Transverse colon (tissue), 4 donors: ENCODE measurements at regions not wholly inside any gene's neighbourhood (a gene's known extent, or its start where the extent isn't known, plus 50 kb on each side); places are given as distances from the start of the nearest gene placed in this dataset.

Experiments
- DNase-seq: peaks from one replicate; pipeline ENCODE4 v3.0.0-alpha.2; 2019
- H3K27ac ChIP-seq, 4 donors: fragments of 200-600 bp; sonication (generic); 2 replicates each; pipeline ENCODE4 v1.5.1; 2016 to 2018; ENCODE audit warnings: inconsistent platforms in 4 of 4
- H3K27me3 ChIP-seq: fragments of 200-600 bp; sonication (generic); 2 replicates; pipeline ENCODE4 v1.5.1; 2017; ENCODE audit warnings: inconsistent platforms
- H3K36me3 ChIP-seq, 4 donors: fragments of 200-600 bp; sonication (generic); 2 replicates each; pipeline ENCODE4 v1.5.1; 2017 to 2019; ENCODE audit warnings: inconsistent platforms in 4 of 4
- H3K4me1 ChIP-seq, 4 donors: fragments of 200-600 bp; sonication (generic); 2 replicates each; pipeline ENCODE4 v1.5.1; 2017 to 2020; ENCODE audit warnings: inconsistent platforms in 4 of 4
- H3K4me3 ChIP-seq, 4 donors: fragments of 200-600 bp; sonication (generic); 1 replicate in 1 of 4; 2 replicates in 3 of 4; pipeline versions ENCODE4 v1.5.1 to v1.6.1; 2017 to 2019; ENCODE audit warnings: inconsistent platforms in 4 of 4
- H3K9me3 ChIP-seq, 2 donors: fragments of 200-600 bp; sonication (generic); 2 replicates each; pipeline ENCODE4 v1.5.1; 2017 to 2019; ENCODE audit warnings: inconsistent platforms in 2 of 2
- EP300 ChIP-seq: sonication (generic); formaldehyde crosslinking; IDR thresholded peaks from one replicate; pipeline ENCODE4 v1.6.1; 2017; ENCODE audit warnings: antibody characterized with exemption, low read depth
- POLR2A ChIP-seq: fragments of 450-650 bp; IDR thresholded peaks from one replicate; pipeline ENCODE4 v1.6.1; 2016; ENCODE audit warnings: antibody characterized with exemption, mild to moderate bottlenecking, moderate library complexity
- POLR2AphosphoS5 ChIP-seq, 3 donors: sonication (generic); formaldehyde crosslinking; IDR thresholded peaks; one replicate each; pipeline ENCODE4 v1.6.1; 2016; ENCODE audit warnings: antibody characterized with exemption in 3 of 3
- WGBS, 2 donors: methylation state at CpG; one replicate each; pipeline ENCODE4 v1.1.5; 2018; ENCODE audit warnings: low coverage in 1 of 2; 5-methylcytosine and 5-hydroxymethylcytosine counted together
- in situ Hi-C, 4 donors: fragments of 200-750 bp; cut with MboI; loops; one replicate each; pipeline versions ENCODE4 v1.15.0 to v1.15.1; 2017; ENCODE audit warnings: low sequenced_read_pairs in 3 of 4, low pct_ligation_motif_present in 1 of 4, low pct_unique_long_range_greater_than_20kb in 1 of 4
- intact Hi-C: fragments of 100-400 bp; cut with DNase I; formaldehyde crosslinking; loops from one replicate; pipeline ENCODE4 v1.15.1; 2023; ENCODE audit warnings: low total_unique reads
- TF ChIP-seq, protein P1 (sequence below), 5 experiments: fragments of 200-600 bp in 3 of 5; fragments of 450-650 bp in 2 of 5; sonication (generic) in 3 of 5; IDR thresholded peaks; 1 replicate in 2 of 5; 2 replicates in 3 of 5; pipeline ENCODE4 v1.5.1; 2016 to 2017; ENCODE audit warnings: antibody characterized with exemption in 5 of 5, inconsistent platforms in 3 of 5, mild to moderate bottlenecking in 2 of 5, moderate library complexity in 1 of 5

DNA sequence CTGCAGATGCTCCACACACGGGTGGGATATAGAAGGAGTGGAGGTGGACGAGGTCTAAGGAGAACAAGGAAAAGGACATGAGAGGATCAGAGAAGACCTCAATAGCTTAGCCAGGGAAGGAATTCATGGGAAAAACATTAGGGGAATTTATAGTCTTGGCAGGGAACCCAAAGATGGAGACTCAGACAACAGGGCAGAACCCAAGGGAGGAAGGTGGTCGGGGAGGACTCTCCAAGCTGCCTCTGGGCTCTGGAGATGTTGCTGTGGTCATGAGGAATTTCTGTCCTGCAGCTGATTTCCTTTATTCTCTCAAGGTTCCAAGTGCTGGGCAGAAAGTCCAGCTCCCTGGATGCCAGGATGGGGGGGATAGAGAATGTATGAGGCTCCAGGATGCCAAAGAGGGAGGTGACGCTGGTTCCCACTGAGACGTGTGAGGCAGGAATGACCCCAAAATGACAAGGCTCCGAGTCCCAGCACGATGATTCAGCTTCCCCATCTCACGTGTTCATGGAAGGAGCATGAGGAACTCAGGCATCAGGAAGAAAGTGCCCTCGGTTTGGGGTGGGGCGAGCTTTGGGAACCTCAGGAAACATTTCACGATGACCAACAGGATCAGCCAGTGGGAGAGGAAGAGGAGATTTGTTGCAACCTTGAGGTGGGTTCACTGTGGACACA lies 57.0 kb upstream of the PPP2R3B start:
- H3K27ac ChIP-seq: no peak overlapping the region
- 74 to 78% methylated on average over 9 to 11 of the region's 11 CpGs for WGBS, 2 donors
- intact Hi-C loops: no loop called here
- H3K27me3 ChIP-seq: peaks cover 6% of the 10 kb centered on the region
- H3K36me3 ChIP-seq: no peaks in the 10 kb centered on the region
- in situ Hi-C loops: no loop called here
- TF ChIP-seq EP300 (no peak), POLR2AphosphoS5 (IDR thresholded peaks at IDR 0.05) (no peak), POLR2A (no peak)
- TF ChIP-seq, protein P1, sequence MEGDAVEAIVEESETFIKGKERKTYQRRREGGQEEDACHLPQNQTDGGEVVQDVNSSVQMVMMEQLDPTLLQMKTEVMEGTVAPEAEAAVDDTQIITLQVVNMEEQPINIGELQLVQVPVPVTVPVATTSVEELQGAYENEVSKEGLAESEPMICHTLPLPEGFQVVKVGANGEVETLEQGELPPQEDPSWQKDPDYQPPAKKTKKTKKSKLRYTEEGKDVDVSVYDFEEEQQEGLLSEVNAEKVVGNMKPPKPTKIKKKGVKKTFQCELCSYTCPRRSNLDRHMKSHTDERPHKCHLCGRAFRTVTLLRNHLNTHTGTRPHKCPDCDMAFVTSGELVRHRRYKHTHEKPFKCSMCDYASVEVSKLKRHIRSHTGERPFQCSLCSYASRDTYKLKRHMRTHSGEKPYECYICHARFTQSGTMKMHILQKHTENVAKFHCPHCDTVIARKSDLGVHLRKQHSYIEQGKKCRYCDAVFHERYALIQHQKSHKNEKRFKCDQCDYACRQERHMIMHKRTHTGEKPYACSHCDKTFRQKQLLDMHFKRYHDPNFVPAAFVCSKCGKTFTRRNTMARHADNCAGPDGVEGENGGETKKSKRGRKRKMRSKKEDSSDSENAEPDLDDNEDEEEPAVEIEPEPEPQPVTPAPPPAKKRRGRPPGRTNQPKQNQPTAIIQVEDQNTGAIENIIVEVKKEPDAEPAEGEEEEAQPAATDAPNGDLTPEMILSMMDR (IDR thresholded peaks at IDR 0.05): no peak
- no peak overlapping the region for H3K4me3 ChIP-seq
- no peak for DNase-seq
- no peaks in the 10 kb centered on the region for H3K4me1 ChIP-seq
- no peaks in the 10 kb centered on the region for H3K9me3 ChIP-seq

DNA sequence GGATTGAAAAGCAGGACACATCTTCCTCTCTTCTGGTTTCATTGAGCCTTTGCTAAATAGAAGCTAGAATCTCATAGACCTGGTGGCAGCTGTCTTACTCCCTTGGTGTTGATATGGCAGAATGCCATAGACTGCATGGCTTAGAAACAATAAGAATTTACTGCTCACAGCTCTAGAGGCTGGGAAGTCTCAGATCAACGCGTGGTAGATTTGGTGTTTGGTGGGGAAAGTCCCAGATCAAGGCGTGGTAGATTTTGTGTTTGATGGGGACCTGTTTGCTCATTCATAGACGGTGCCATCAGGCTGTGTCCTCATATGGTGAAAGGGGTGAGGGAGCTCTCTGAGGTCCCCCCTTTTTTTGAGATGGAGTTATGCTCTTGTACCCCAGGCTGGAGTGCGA lies 57.6 kb upstream of the PPP2R3B start:
- no peak overlapping the region for H3K4me3 ChIP-seq
- no peak for DNase-seq
- 60 to 77% methylated on average over 3 to 5 of the region's 5 CpGs for WGBS, 2 donors
- H3K27ac ChIP-seq: no peak overlapping the region
- no peaks in the 10 kb centered on the region for H3K36me3 ChIP-seq
- intact Hi-C loops (no loop called here), in situ Hi-C loops (no loop called here)
- no peaks in the 10 kb centered on the region for H3K4me1 ChIP-seq
- TF ChIP-seq POLR2A (no peak), POLR2AphosphoS5 (IDR thresholded peaks at IDR 0.05) (no peak), EP300 (no peak)
- TF ChIP-seq, protein P1 (IDR thresholded peaks at IDR 0.05): no peak
- no peaks in the 10 kb centered on the region for H3K9me3 ChIP-seq
- H3K27me3 ChIP-seq: no peaks in the 10 kb centered on the region

DNA sequence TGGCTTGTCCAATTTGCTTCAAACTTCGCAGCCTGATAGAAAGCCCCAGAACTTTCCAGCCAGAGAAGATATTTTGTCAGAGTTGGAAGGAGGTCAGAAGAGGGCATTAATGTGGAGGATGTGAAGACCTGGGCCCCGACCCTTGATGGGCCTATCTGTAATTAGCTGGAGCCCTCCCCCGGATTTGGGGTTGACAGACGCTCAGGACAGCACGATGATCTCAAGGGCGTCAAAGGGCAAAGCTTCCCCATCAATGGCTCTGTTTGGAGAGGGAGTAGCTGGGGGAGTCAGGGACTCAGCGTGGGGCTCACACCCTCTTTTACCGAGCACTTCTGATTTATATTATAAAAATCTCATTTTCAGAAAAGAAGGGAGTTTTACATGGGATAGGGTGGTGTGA lies 59.0 kb upstream of the PPP2R3B start:
- in situ Hi-C loops: no loop called here

DNA sequence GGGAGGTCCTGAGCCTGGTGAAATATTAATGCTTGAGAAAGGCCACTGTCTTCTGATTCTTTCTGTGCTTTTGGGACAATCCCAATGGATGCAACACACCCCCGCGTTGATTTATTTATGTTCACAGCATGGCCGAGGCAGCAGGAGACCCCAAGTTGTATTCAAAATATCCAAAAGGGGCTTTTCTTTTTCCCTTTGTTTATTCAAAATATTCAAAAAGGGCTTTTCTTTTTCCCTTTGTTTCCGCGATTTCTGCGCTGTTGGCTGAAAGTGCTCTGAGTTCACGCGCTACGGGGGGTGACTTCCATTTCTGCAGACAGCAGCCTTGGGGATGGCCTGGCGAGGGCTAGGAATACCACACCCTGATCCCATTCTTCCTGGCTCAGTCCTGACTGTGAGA lies 59.5 kb upstream of the PPP2R3B start:
- intact Hi-C loops: no loop called here
- H3K27me3 ChIP-seq: no peaks in the 10 kb centered on the region
- TF ChIP-seq POLR2A (no peak), POLR2AphosphoS5 (IDR thresholded peaks at IDR 0.05) (no peak)
- TF ChIP-seq, protein P1 (IDR thresholded peaks at IDR 0.05): no peak
- no peak for DNase-seq
- no peaks in the 10 kb centered on the region for H3K36me3 ChIP-seq
- H3K4me1 ChIP-seq: no peaks in the 10 kb centered on the region
- H3K9me3 ChIP-seq: no peaks in the 10 kb centered on the region
- in situ Hi-C loops: no loop called here
- no peak overlapping the region for H3K27ac ChIP-seq
- WGBS, 2 donors: 31 to 40% methylated on average over 10 of the region's 10 CpGs
- H3K4me3 ChIP-seq: no peak overlapping the region

More for the DNA sequence above, 59.0 kb upstream of the PPP2R3B start:
- H3K36me3 ChIP-seq: no peaks in the 10 kb centered on the region
- TF ChIP-seq POLR2AphosphoS5 (IDR thresholded peaks at IDR 0.05) (no peak), POLR2A (no peak), EP300 (no peak)
- TF ChIP-seq, protein P1 (IDR thresholded peaks at IDR 0.05): no peak
- 42 to 51% methylated on average over 4 to 8 of the region's 8 CpGs for WGBS, 2 donors
- H3K27ac ChIP-seq: no peak overlapping the region
- H3K4me1 ChIP-seq: no peaks in the 10 kb centered on the region
- no peaks in the 10 kb centered on the region for H3K9me3 ChIP-seq
- intact Hi-C loops: no loop called here
- DNase-seq: no peak
- H3K27me3 ChIP-seq: no peaks in the 10 kb centered on the region
- H3K4me3 ChIP-seq: no peak overlapping the region
